Stimulated activated CD4-positive, alpha-beta T cell treated with anti-CD3 and anti-CD28 coated beads, Interleukin-15, amount 100 ng/mL, for 24 hours (primary cell): ENCODE measurements at regions not wholly inside any gene's neighbourhood (a gene's known extent, or its start where the extent isn't known, plus 50 kb on each side); places are given as distances from the start of the nearest gene placed in this dataset.

Experiments used
- DNase-seq: peaks from one replicate; pipeline ENCODE4 v3.0.0-alpha.2; 2020

- DNase-seq: no peak
Measured at GRCh38 chr2:147709655-147710054, 135.2 kb upstream of the ACVR2A start.

- no peak for DNase-seq
Measured at GRCh38 chr2:147703171-147703570, 141.7 kb upstream of the ACVR2A start.

GRCh38 chr2:147698166-147698565, 146.7 kb upstream of the ACVR2A start:
- DNase-seq: no peak

GRCh38 chr2:147696426-147696825, 148.4 kb upstream of the ACVR2A start:
- DNase-seq: no peak

- no peak for DNase-seq
Measured at GRCh38 chr2:147689220-147689909, 155.5 kb upstream of the ACVR2A start.

GRCh38 chr2:147688242-147688641, 156.6 kb upstream of the ACVR2A start:
- DNase-seq: no peak

GRCh38 chr2:147686365-147686764, 158.5 kb upstream of the ACVR2A start:
- no peak for DNase-seq

GRCh38 chr2:147684903-147685302, 159.9 kb upstream of the ACVR2A start:
- no peak for DNase-seq

- no peak for DNase-seq
Measured at GRCh38 chr2:147683380-147683779, 161.4 kb upstream of the ACVR2A start.

GRCh38 chr2:147681093-147681492, 163.7 kb upstream of the ACVR2A start:
- no peak for DNase-seq

- no peak for DNase-seq
Measured at GRCh38 chr2:147679955-147680531, 164.8 kb upstream of the ACVR2A start.

- DNase-seq: no peak
Measured at GRCh38 chr2:147679191-147679954, 165.5 kb upstream of the ACVR2A start.

- DNase-seq: no peak
Measured at GRCh38 chr2:147665105-147665504, 179.7 kb upstream of the ACVR2A start.

GRCh38 chr2:147663962-147664361, 180.9 kb upstream of the ACVR2A start:
- DNase-seq: no peak

- peak; percentile 8 for DNase-seq
Measured at GRCh38 chr2:147663153-147663961, 181.5 kb upstream of the ACVR2A start.

- no peak for DNase-seq
Measured at GRCh38 chr2:147662221-147662620, 182.6 kb upstream of the ACVR2A start.

GRCh38 chr2:147660680-147661079, 184.1 kb upstream of the ACVR2A start:
- no peak for DNase-seq

GRCh38 chr2:147659051-147659450, 185.8 kb upstream of the ACVR2A start:
- no peak for DNase-seq

- no peak for DNase-seq
Measured at GRCh38 chr2:147657086-147658000, 187.5 kb upstream of the ACVR2A start.

GRCh38 chr2:147649998-147650397, 194.8 kb upstream of the ACVR2A start:
- no peak for DNase-seq

GRCh38 chr2:147649286-147649685, 195.5 kb upstream of the ACVR2A start:
- no peak for DNase-seq

- no peak for DNase-seq
Measured at GRCh38 chr2:147648471-147648870, 196.4 kb upstream of the ACVR2A start.
